ENCODE measurements at regions not wholly inside any gene's neighbourhood (a gene's known extent, or its start where the extent isn't known, plus 50 kb on each side); places are given as distances from the start of the nearest gene placed in this dataset.

- H3K23ac ChIP-seq (ENCODE audit: insufficient read length, low read depth, low read length) = no peak overlapping the region
Observed at GRCh38 chr13:59435024-59435423, 728.7 kb downstream of the DIAPH3 start.

More at GRCh38 chr13:59435024-59435423, 728.7 kb downstream of the DIAPH3 start:
- H3K36me3 Mint-ChIP-seq (ENCODE audit: insufficient read depth in 1 of 3, low read depth in 3 of 3) = peaks cover 23 to 60% (median 34%) of the 10 kb centered on the region in 3 experiments
- Histone ChIP-seq H4K20me1 (ENCODE audit: control insufficient read depth, insufficient read depth, insufficient read length) (no peaks in the 10 kb centered on the region), H4K5ac (ENCODE audit: insufficient read length, low read depth, low read length) (no peak overlapping the region), H2AK5ac (ENCODE audit: insufficient read length, low read length) (no peak overlapping the region), H3K18ac (ENCODE audit: insufficient read length, low read depth, low read length) (no peak overlapping the region), H3K4ac (ENCODE audit: low read depth, low read length) (no peak overlapping the region), H3K27ac (ENCODE audit: insufficient read length, low read depth, low read length) (no peak overlapping the region), H4K91ac (ENCODE audit: insufficient read length, low read depth, low read length) (no peak overlapping the region), H2BK12ac (ENCODE audit: insufficient read length, low read depth, low read length) (no peak overlapping the region), H2BK15ac (ENCODE audit: low read depth, low read length) (no peak overlapping the region), H3K4me2 (ENCODE audit: insufficient read depth, insufficient read length, low read length) (no peak overlapping the region), H2BK20ac (ENCODE audit: low read depth, low read length, poor library complexity, severe bottlenecking) (no peak overlapping the region), H2BK120ac (ENCODE audit: low read depth, low read length, poor library complexity, severe bottlenecking) (no peak overlapping the region), H3K9ac (ENCODE audit: extremely low read depth, insufficient read length, low read length) (no peak overlapping the region), H3K4me1 (ENCODE audit: insufficient read depth, low read length) (no peaks in the 10 kb centered on the region), H3K79me1 (ENCODE audit: insufficient read depth, low read depth, low read length, poor library complexity, severe bottlenecking) (no peaks in the 10 kb centered on the region), H3K79me2 (ENCODE audit: insufficient read depth, low read length) (no peaks in the 10 kb centered on the region), H3T11ph (ENCODE audit: low read length) (no peak overlapping the region), H3K14ac (ENCODE audit: insufficient read depth, low read length) (no peak overlapping the region), H3K9me3 (ENCODE audit: control insufficient read depth, low read depth, low read length) (no peaks in the 10 kb centered on the region), H4K8ac (replicated peaks; ENCODE audit: insufficient read length, low read depth, low read length) (no peak overlapping the region), H3K56ac (ENCODE audit: insufficient read length, low read depth, low read length) (no peak overlapping the region), H2AFZ (ENCODE audit: low read length) (no peak overlapping the region), H3K23me2 (ENCODE audit: insufficient read length, low read depth, low read length, poor library complexity, severe bottlenecking) (no peaks in the 10 kb centered on the region), H3K27me3 (ENCODE audit: insufficient read depth, low read length) (no peaks in the 10 kb centered on the region), H2BK5ac (ENCODE audit: insufficient read length, low read length) (no peak overlapping the region)
- H3K9me3 Mint-ChIP-seq = peaks cover 49 to 51% of the 10 kb centered on the region in 2 experiments
- H3K27me3 Mint-ChIP-seq (ENCODE audit: low read depth) = no peaks in the 10 kb centered on the region
- H3K4me1 Mint-ChIP-seq = no peaks in the 10 kb centered on the region
- no peak overlapping the region for H3K27ac Mint-ChIP-seq
- no peak for TF ChIP-seq CTCF (conservative IDR thresholded peaks at IDR 0.05)
- H3K4me3 Mint-ChIP-seq = no peak overlapping the region
- no peak for DNase-seq
- WGBS (ENCODE audit: extremely low coverage, insufficient read length, low lambda C conversion rate) = no CpG with 5 or more reads among the region's 1 CpG
